Kidney (tissue), 13 donors: ENCODE measurements at regions not wholly inside any gene's neighbourhood (a gene's known extent, or its start where the extent isn't known, plus 50 kb on each side); places are given as distances from the start of the nearest gene placed in this dataset.

Source experiments
- DNase-seq, 5 donors: peaks; one replicate each; pipeline ENCODE4 v3.0.0-alpha.2; 2013 to 2020
- FAIRE-seq: peaks from 2 replicates; lab custom pipeline; 2012; peaks lifted over from hg19 to GRCh38; lab: Jason Lieb, UNC
- H3K27ac ChIP-seq, 2 donors: one replicate each; pipeline ENCODE4 v1.7.0; 2013; ENCODE audit warnings: low read depth in 2 of 2, low read length in 2 of 2, inconsistent platforms in 1 of 2
- H3K27me3 ChIP-seq: one replicate; pipeline ENCODE4 v1.7.1; 2013; ENCODE audit warnings: low read length, inconsistent platforms; ENCODE audit not compliant: control insufficient read depth, insufficient read depth
- H3K36me3 ChIP-seq, 3 donors: one replicate each; pipeline versions ENCODE4 v1.7.0 to v1.7.1; 2013; ENCODE audit warnings: low read length in 3 of 3, control low read depth in 1 of 3, inconsistent platforms in 1 of 3; ENCODE audit not compliant: insufficient read depth in 3 of 3, control insufficient read depth in 2 of 3
- H3K4me1 ChIP-seq, 3 donors: one replicate each; pipeline versions ENCODE4 v1.7.0 to v1.7.1; 2013; ENCODE audit warnings: low read length in 3 of 3, inconsistent platforms in 1 of 3, low read depth in 1 of 3; ENCODE audit not compliant: control insufficient read depth in 2 of 3, insufficient read depth in 2 of 3
- H3K4me3 ChIP-seq, 3 donors: one replicate each; pipeline versions ENCODE4 v1.7.0 to v1.8.1; 2013; ENCODE audit warnings: low read length in 3 of 3, control low read depth in 1 of 3, inconsistent platforms in 1 of 3
- H3K9ac ChIP-seq, 3 donors: one replicate each; pipeline versions ENCODE4 v1.7.0 to v1.7.1; 2013; ENCODE audit warnings: low read length in 3 of 3, control low read depth in 1 of 3, inconsistent platforms in 1 of 3
- H3K9me3 ChIP-seq, 3 donors: one replicate each; pipeline versions ENCODE4 v1.7.0 to v1.7.1; 2013; ENCODE audit warnings: low read length in 3 of 3, control low read depth in 1 of 3, inconsistent platforms in 1 of 3; ENCODE audit not compliant: control insufficient read depth in 2 of 3, insufficient read depth in 1 of 3
- intact Hi-C: fragments of 100-400 bp; cut with DNase I; formaldehyde crosslinking; loops from one replicate; pipeline ENCODE4 v1.11.1; 2022
- TF ChIP-seq, protein P1 (sequence below): IDR thresholded peaks from 3 replicates; pipeline ENCODE4 v1.5.1; 2012; ENCODE audit warnings: mild to moderate bottlenecking, moderate library complexity, borderline replicate concordance; ENCODE audit not compliant: insufficient read depth; ENCODE audit errors: extremely low read depth
- donor health status: control.
- donor health status: control.
- donor health status: control.
- donor health status: control.
- donor health status: control.
- donor health status: DM: yes; HTN: yes; CAD: no.
- donor health status: Normal renal cell carcinoma (clear cell type).

- DNase-seq (no peak), FAIRE-seq (no peak)
- intact Hi-C loops, result no loop called here
- Histone ChIP-seq H3K36me3 (no peaks in the 10 kb centered on the region), H3K4me1 (no peaks in the 10 kb centered on the region), H3K27ac (no peak overlapping the region), H3K27me3 (no peaks in the 10 kb centered on the region), H3K4me3 (no peak overlapping the region), H3K9ac (no peak overlapping the region), H3K9me3 (peaks cover 0 to 3% (median 2%) of the 10 kb centered on the region in 3 donors)
- TF ChIP-seq, protein P1, sequence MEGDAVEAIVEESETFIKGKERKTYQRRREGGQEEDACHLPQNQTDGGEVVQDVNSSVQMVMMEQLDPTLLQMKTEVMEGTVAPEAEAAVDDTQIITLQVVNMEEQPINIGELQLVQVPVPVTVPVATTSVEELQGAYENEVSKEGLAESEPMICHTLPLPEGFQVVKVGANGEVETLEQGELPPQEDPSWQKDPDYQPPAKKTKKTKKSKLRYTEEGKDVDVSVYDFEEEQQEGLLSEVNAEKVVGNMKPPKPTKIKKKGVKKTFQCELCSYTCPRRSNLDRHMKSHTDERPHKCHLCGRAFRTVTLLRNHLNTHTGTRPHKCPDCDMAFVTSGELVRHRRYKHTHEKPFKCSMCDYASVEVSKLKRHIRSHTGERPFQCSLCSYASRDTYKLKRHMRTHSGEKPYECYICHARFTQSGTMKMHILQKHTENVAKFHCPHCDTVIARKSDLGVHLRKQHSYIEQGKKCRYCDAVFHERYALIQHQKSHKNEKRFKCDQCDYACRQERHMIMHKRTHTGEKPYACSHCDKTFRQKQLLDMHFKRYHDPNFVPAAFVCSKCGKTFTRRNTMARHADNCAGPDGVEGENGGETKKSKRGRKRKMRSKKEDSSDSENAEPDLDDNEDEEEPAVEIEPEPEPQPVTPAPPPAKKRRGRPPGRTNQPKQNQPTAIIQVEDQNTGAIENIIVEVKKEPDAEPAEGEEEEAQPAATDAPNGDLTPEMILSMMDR, result no peak
Observed at GRCh38 chr3:180523040-180523439, 78.9 kb upstream of the TTC14 start.

GRCh38 chr3:180528843-180529242 lies 73.1 kb upstream of the TTC14 start:
- Histone ChIP-seq H3K27ac (no peak overlapping the region), H3K4me3 (no peak overlapping the region), H3K27me3 (no peaks in the 10 kb centered on the region), H3K9ac (no peak overlapping the region), H3K9me3 (no peaks in the 10 kb centered on the region), H3K36me3 (no peaks in the 10 kb centered on the region), H3K4me1 (no peaks in the 10 kb centered on the region)
- TF ChIP-seq, protein P1, result no peak
- DNase-seq, result no peak
- FAIRE-seq, result no peak
- intact Hi-C loops, result no loop called here

- Histone ChIP-seq H3K4me1 (no peaks in the 10 kb centered on the region), H3K9me3 (no peaks in the 10 kb centered on the region), H3K27me3 (no peaks in the 10 kb centered on the region), H3K4me3 (no peak overlapping the region), H3K9ac (no peak overlapping the region), H3K36me3 (no peaks in the 10 kb centered on the region), H3K27ac (no peak overlapping the region)
- TF ChIP-seq, protein P1, result no peak
- FAIRE-seq (no peak), DNase-seq (no peak)
- intact Hi-C loops, result no loop called here
Observed at GRCh38 chr3:180529778-180530177, 72.2 kb upstream of the TTC14 start.

DNA sequence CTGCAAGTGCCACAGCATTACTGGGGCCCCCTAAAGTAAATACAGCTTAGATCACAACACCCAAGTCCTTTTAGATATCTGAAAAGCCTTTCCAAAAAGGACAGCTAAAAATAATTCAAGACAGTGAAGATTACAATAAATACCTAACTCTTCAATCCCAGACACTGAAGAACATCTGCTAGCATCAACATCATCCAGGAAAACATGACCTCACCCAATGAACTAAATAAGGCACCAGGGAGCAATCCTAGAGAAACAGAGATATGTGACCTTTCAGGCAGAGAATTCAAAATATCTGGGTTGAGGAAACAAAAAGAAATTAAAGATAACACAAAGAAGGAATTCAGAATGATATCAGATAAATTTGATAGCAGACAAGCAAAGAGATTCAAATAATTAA lies 71.7 kb upstream of the TTC14 start:
- Histone ChIP-seq H3K27me3 (no peaks in the 10 kb centered on the region), H3K27ac (no peak overlapping the region), H3K4me3 (no peak overlapping the region), H3K4me1 (no peaks in the 10 kb centered on the region), H3K9me3 (no peaks in the 10 kb centered on the region), H3K36me3 (no peaks in the 10 kb centered on the region), H3K9ac (no peak overlapping the region)
- intact Hi-C loops, result no loop called here
- FAIRE-seq, result no peak
- TF ChIP-seq, protein P1, result no peak
- no peak for DNase-seq
